Sigmoid colon (tissue), 6 donors: ENCODE measurements at regions not wholly inside any gene's neighbourhood (a gene's known extent, or its start where the extent isn't known, plus 50 kb on each side); places are given as distances from the start of the nearest gene placed in this dataset.

ENCODE experiments used
- DNase-seq: peaks from one replicate; pipeline ENCODE4 v3.0.0-alpha.2; 2019
- H3K27ac ChIP-seq, 4 donors: fragments of 200-600 bp; sonication (generic); one replicate each; pipeline ENCODE4 v1.5.1; 2016 to 2019; ENCODE audit warnings: mild to moderate bottlenecking in 1 of 4
- H3K27me3 ChIP-seq, 3 donors: fragments of 200-600 bp; sonication (generic); one replicate each; pipeline ENCODE4 v1.5.1; 2019; ENCODE audit warnings: mild to moderate bottlenecking in 1 of 3
- H3K36me3 ChIP-seq, 4 donors: fragments of 200-600 bp; sonication (generic); one replicate each; pipeline ENCODE4 v1.5.1; 2016 to 2019
- H3K4me1 ChIP-seq, 4 donors: fragments of 200-600 bp; sonication (generic); one replicate each; pipeline ENCODE4 v1.5.1; 2017 to 2019
- H3K4me3 ChIP-seq, 4 donors: fragments of 200-600 bp; sonication (generic); one replicate each; pipeline ENCODE4 v1.5.1; 2017 to 2019; ENCODE audit warnings: mild to moderate bottlenecking in 2 of 4, moderate library complexity in 1 of 4
- H3K9me3 ChIP-seq, 4 donors: fragments of 200-600 bp in 3 of 4; sonication (generic) in 3 of 4; one replicate each; pipeline versions ENCODE4 v1.5.1 to v1.6.1; 2013 to 2019
- CTCF ChIP-seq, 4 experiments: fragments of 450-650 bp in 3 of 4; fragments of 200-600 bp in 1 of 4; IDR thresholded peaks; one replicate each; pipeline ENCODE4 v1.5.1; 2016 to 2019; ENCODE audit warnings: antibody characterized with exemption in 4 of 4, mild to moderate bottlenecking in 3 of 4, moderate library complexity in 2 of 4
- EP300 ChIP-seq, 4 donors: sonication (generic); formaldehyde crosslinking; IDR thresholded peaks; one replicate each; pipeline ENCODE4 v1.6.1; 2017; ENCODE audit warnings: antibody characterized with exemption in 4 of 4
- POLR2A ChIP-seq, 2 donors: fragments of 450-650 bp; IDR thresholded peaks; one replicate each; pipeline ENCODE4 v1.6.1; 2016; ENCODE audit warnings: antibody characterized with exemption in 2 of 2, mild to moderate bottlenecking in 2 of 2, moderate library complexity in 2 of 2
- POLR2AphosphoS5 ChIP-seq, 4 donors: sonication (generic); formaldehyde crosslinking; IDR thresholded peaks; one replicate each; pipeline ENCODE4 v1.6.1; 2017; ENCODE audit warnings: antibody characterized with exemption in 4 of 4
- WGBS, 2 donors: extraction: QIAGEN DNeasy Blood & Tissue Kit; methylation state at CpG; one replicate each; pipeline ENCODE4 v1.1.7; 2013; 5-methylcytosine and 5-hydroxymethylcytosine counted together
- intact Hi-C: fragments of 100-400 bp; cut with DNase I; formaldehyde crosslinking; loops from one replicate; pipeline ENCODE4 v1.15.1; 2023
- donor health status: healthy with polysubstance abuse.
- donor health status: healthy.

- no peaks in the 10 kb centered on the region for H3K27me3 ChIP-seq
- no peaks in the 10 kb centered on the region for H3K36me3 ChIP-seq
- DNase-seq, result no peak
- no peak overlapping the region for H3K27ac ChIP-seq
- whole genome bisulfite sequencing, 2 donors, result 82 to 88% methylated on average over 1 of the region's 1 CpG
- intact Hi-C loops, result no loop called here
- H3K4me1 ChIP-seq, result no peaks in the 10 kb centered on the region
- no peaks in the 10 kb centered on the region for H3K9me3 ChIP-seq
- H3K4me3 ChIP-seq, result no peak overlapping the region
- no peak for TF ChIP-seq POLR2A (IDR thresholded peaks at IDR 0.05)
- TF ChIP-seq CTCF (IDR thresholded peaks at IDR 0.05), result no peak
- TF ChIP-seq EP300 (IDR thresholded peaks at IDR 0.05), result no peak
- no peak for TF ChIP-seq POLR2AphosphoS5 (IDR thresholded peaks at IDR 0.05)
These were observed 136.1 kb downstream of the ZIC5 start for GRCh38 chr13:99835442-99835841.

- Histone ChIP-seq H3K9me3 (no peaks in the 10 kb centered on the region), H3K27ac (no peak overlapping the region), H3K36me3 (no peaks in the 10 kb centered on the region), H3K4me1 (no peaks in the 10 kb centered on the region), H3K27me3 (no peaks in the 10 kb centered on the region), H3K4me3 (no peak overlapping the region)
- 83 to 87% methylated on average over 3 of the region's 3 CpGs for WGBS, 2 donors
- no peak for TF ChIP-seq POLR2AphosphoS5 (IDR thresholded peaks at IDR 0.05)
- TF ChIP-seq CTCF (IDR thresholded peaks at IDR 0.05), result no peak
- TF ChIP-seq POLR2A (IDR thresholded peaks at IDR 0.05), result no peak
- TF ChIP-seq EP300 (IDR thresholded peaks at IDR 0.05), result no peak
- DNase-seq, result no peak
- intact Hi-C loops, result no loop called here
These were observed 137.3 kb downstream of the ZIC5 start for GRCh38 chr13:99834246-99834645.

- Histone ChIP-seq H3K9me3 (no peaks in the 10 kb centered on the region), H3K27ac (no peak overlapping the region), H3K27me3 (no peaks in the 10 kb centered on the region), H3K4me3 (no peak overlapping the region), H3K36me3 (no peaks in the 10 kb centered on the region), H3K4me1 (no peaks in the 10 kb centered on the region)
- WGBS, 2 donors, result 91 to 99% methylated on average over 1 of the region's 1 CpG
- TF ChIP-seq POLR2AphosphoS5 (IDR thresholded peaks at IDR 0.05), result no peak
- no peak for TF ChIP-seq EP300 (IDR thresholded peaks at IDR 0.05)
- TF ChIP-seq POLR2A (IDR thresholded peaks at IDR 0.05), result no peak
- TF ChIP-seq CTCF (IDR thresholded peaks at IDR 0.05), result no peak
- DNase-seq, result no peak
- intact Hi-C loops, result no loop called here
These were observed 139.2 kb downstream of the ZIC5 start for GRCh38 chr13:99832347-99832746.

- no peaks in the 10 kb centered on the region for H3K36me3 ChIP-seq
- no peak overlapping the region for H3K4me3 ChIP-seq
- no peak for DNase-seq
- H3K4me1 ChIP-seq, result no peaks in the 10 kb centered on the region
- H3K27ac ChIP-seq, result no peak overlapping the region
- 94 to 97% methylated on average over 3 of the region's 3 CpGs for WGBS, 2 donors
- no peaks in the 10 kb centered on the region for H3K27me3 ChIP-seq
- TF ChIP-seq POLR2A (IDR thresholded peaks at IDR 0.05), result no peak
- TF ChIP-seq POLR2AphosphoS5 (IDR thresholded peaks at IDR 0.05), result no peak
- TF ChIP-seq EP300 (IDR thresholded peaks at IDR 0.05), result no peak
- no peak for TF ChIP-seq CTCF (IDR thresholded peaks at IDR 0.05)
- intact Hi-C loops, result no loop called here
- H3K9me3 ChIP-seq, result no peaks in the 10 kb centered on the region
These were observed 140.6 kb downstream of the ZIC5 start for GRCh38 chr13:99830931-99831330.

- intact Hi-C loops, result no loop called here
- DNase-seq, result no peak
- Histone ChIP-seq H3K27me3 (no peaks in the 10 kb centered on the region), H3K9me3 (no peaks in the 10 kb centered on the region), H3K4me1 (no peaks in the 10 kb centered on the region), H3K4me3 (no peak overlapping the region), H3K27ac (no peak overlapping the region), H3K36me3 (no peaks in the 10 kb centered on the region)
- 75 to 91% methylated on average over 12 of the region's 12 CpGs for WGBS, 2 donors
- TF ChIP-seq CTCF (IDR thresholded peaks at IDR 0.05) (no peak), POLR2A (IDR thresholded peaks at IDR 0.05) (no peak), EP300 (IDR thresholded peaks at IDR 0.05) (no peak), POLR2AphosphoS5 (IDR thresholded peaks at IDR 0.05) (no peak)
These were observed 141.9 kb downstream of the ZIC5 start for GRCh38 chr13:99829593-99830239.
